SK-N-SH (cell line): ENCODE measurements at regions not wholly inside any gene's neighbourhood (a gene's known extent, or its start where the extent isn't known, plus 50 kb on each side); places are given as distances from the start of the nearest gene placed in this dataset.

Source experiments
- CTCF ChIA-PET: fragments of 300-600, 350-600 bp; formaldehyde crosslinking; extraction: SDS; loops from one replicate; lab custom pipeline; 2021; lab: Yijun Ruan, JAX
- POLR2A ChIA-PET: fragments of 350-600 bp; sonication (Branson Sonifier 250); formaldehyde crosslinking; extraction: SDS; loops from one replicate; lab custom pipeline; 2020; ENCODE audit warnings: antibody characterized with exemption, inconsistent platforms; lab: Yijun Ruan, JAX
- DNase-seq: peaks from one replicate; pipeline ENCODE4 v3.0.0; 2012
- H2AFZ ChIP-seq: fragments of 200-600 bp; sonication (generic); 2 replicates; pipeline ENCODE4 v1.8.1; 2016; ENCODE audit warnings: antibody characterized with exemption, mild to moderate bottlenecking, low read depth
- H3F3A ChIP-seq: fragments of 200-600 bp; sonication (generic); replicated peaks from 2 replicates; pipeline ENCODE3; 2016; ENCODE audit warnings: antibody characterized with exemption, mild to moderate bottlenecking; ENCODE audit not compliant: insufficient read depth
- H3K27ac ChIP-seq, 2 experiments: fragments of 200-500 bp in 1 of 2; fragments of 200-600 bp in 1 of 2; sonication (Bioruptor generic) in 1 of 2; sonication (generic), shearing (Covaris generic) in 1 of 2; 2 replicates each; pipeline versions ENCODE4 v1.5.1 to v1.6.1; 2014 to 2016; ENCODE audit warnings: low read depth in 2 of 2, inconsistent platforms in 1 of 2, low read length in 1 of 2, mild to moderate bottlenecking in 1 of 2, mixed read lengths in 1 of 2
- H3K27me3 ChIP-seq: fragments of 200-600 bp; sonication (generic), shearing (Covaris generic); 2 replicates; pipeline ENCODE4 v1.6.1; 2016; ENCODE audit warnings: mixed run types; ENCODE audit not compliant: insufficient read depth
- H3K36me3 ChIP-seq, 2 experiments: fragments of 200-500 bp in 1 of 2; fragments of 200-600 bp in 1 of 2; sonication (Bioruptor generic) in 1 of 2; sonication (generic) in 1 of 2; replicated peaks in 1 of 2; 2 replicates each; pipeline versions ENCODE3 to v1.5.1; 2014 to 2016; ENCODE audit warnings: low read length in 1 of 2, mild to moderate bottlenecking in 1 of 2; ENCODE audit not compliant: insufficient read depth in 2 of 2, control insufficient read depth in 1 of 2
- H3K4me1 ChIP-seq, 2 experiments: fragments of 200-500 bp in 1 of 2; fragments of 200-600 bp in 1 of 2; sonication (Bioruptor generic) in 1 of 2; sonication (generic), shearing (Covaris generic) in 1 of 2; 2 replicates each; pipeline versions ENCODE4 v1.5.1 to v1.6.1; 2014 to 2016; ENCODE audit warnings: low read depth in 1 of 2, low read length in 1 of 2, mixed run types in 1 of 2; ENCODE audit not compliant: insufficient read depth in 2 of 2, control insufficient read depth in 1 of 2
- H3K4me2 ChIP-seq: fragments of 200-600 bp; sonication (generic), shearing (Covaris generic); 2 replicates; pipeline ENCODE4 v1.6.1; 2017; ENCODE audit warnings: mixed run types
- H3K4me3 ChIP-seq, 2 experiments: fragments of 200-500 bp in 1 of 2; fragments of 200-600 bp in 1 of 2; sonication (Bioruptor generic) in 1 of 2; sonication (generic), shearing (Covaris generic) in 1 of 2; 2 replicates each; pipeline versions ENCODE4 v1.5.1 to v1.8.1; 2014 to 2016; ENCODE audit warnings: low read depth in 2 of 2, inconsistent platforms in 1 of 2, low read length in 1 of 2, mild to moderate bottlenecking in 1 of 2, mixed read lengths in 1 of 2, moderate library complexity in 1 of 2
- H3K79me2 ChIP-seq: fragments of 200-600 bp; sonication (generic); 2 replicates; pipeline ENCODE4 v1.8.1; 2017; ENCODE audit warnings: mild to moderate bottlenecking; ENCODE audit not compliant: insufficient read depth
- H3K9ac ChIP-seq: fragments of 200-600 bp; sonication (generic); 2 replicates; pipeline ENCODE4 v1.6.1; 2017; ENCODE audit warnings: mixed run types
- H3K9me2 ChIP-seq: fragments of 200-600 bp; sonication (generic); 2 replicates; pipeline ENCODE4 v1.6.1; 2017; ENCODE audit warnings: mixed run types
- H3K9me3 ChIP-seq: fragments of 200-600 bp; sonication (generic); 2 replicates; pipeline ENCODE4 v1.6.1; 2017; ENCODE audit warnings: mixed run types, mild to moderate bottlenecking, moderate library complexity
- H4K20me1 ChIP-seq: fragments of 200-600 bp; sonication (generic); 2 replicates; pipeline ENCODE4 v1.6.1; 2017; ENCODE audit warnings: mild to moderate bottlenecking, mixed run types; ENCODE audit not compliant: insufficient read depth
- CHD2 ChIP-seq: fragments of 150-350 bp; IDR thresholded peaks from 2 replicates; pipeline ENCODE4 v1.6.1; 2018; ENCODE audit warnings: low read length; ENCODE audit not compliant: partially characterized antibody
- EP300 ChIP-seq, 2 experiments: IDR thresholded peaks; 2 replicates each; pipeline versions ENCODE4 v1.4.0 to v1.6.1; 2012; ENCODE audit warnings: borderline replicate concordance in 1 of 2, low read depth in 1 of 2, low read length in 1 of 2
- FOSL2 ChIP-seq: IDR thresholded peaks from 2 replicates; pipeline ENCODE4 v1.4.0; 2012; ENCODE audit warnings: low read depth, mild to moderate bottlenecking, moderate library complexity, borderline replicate concordance
- GATA2 ChIP-seq: sonication (generic); formaldehyde crosslinking; IDR thresholded peaks from 2 replicates; pipeline ENCODE4 v1.5.0; 2020; ENCODE audit warnings: mild to moderate bottlenecking, missing genetic modification reagents
- JUND ChIP-seq: IDR thresholded peaks from 2 replicates; pipeline ENCODE4 v1.4.0; 2012
- NFIC ChIP-seq: IDR thresholded peaks from 2 replicates; pipeline ENCODE4 v1.4.0; 2012; ENCODE audit warnings: borderline replicate concordance
- PBX3 ChIP-seq: IDR thresholded peaks from 2 replicates; pipeline ENCODE4; 2012
- RXRA ChIP-seq: IDR thresholded peaks from 2 replicates; pipeline ENCODE4 v1.4.0; 2012; ENCODE audit warnings: low read depth, mild to moderate bottlenecking, borderline replicate concordance
- TCF12 ChIP-seq: IDR thresholded peaks from 2 replicates; pipeline ENCODE4 v1.4.0; 2012
- TEAD4 ChIP-seq: IDR thresholded peaks from 2 replicates; pipeline ENCODE4 v1.4.0; 2012; ENCODE audit warnings: mild to moderate bottlenecking, borderline replicate concordance; ENCODE audit not compliant: insufficient read depth
- WGBS: methylation state at CpG from one replicate; pipeline ENCODE4 v1.1.6; 2017; ENCODE audit warnings: low lambda C conversion rate; 5-methylcytosine and 5-hydroxymethylcytosine counted together
- TF ChIP-seq, protein P1 (sequence below): fragments of 200-600 bp; sonication (generic); IDR thresholded peaks from 2 replicates; pipeline ENCODE4 v1.6.1; 2017; ENCODE audit warnings: antibody characterized with exemption, mild to moderate bottlenecking, moderate library complexity

DNA sequence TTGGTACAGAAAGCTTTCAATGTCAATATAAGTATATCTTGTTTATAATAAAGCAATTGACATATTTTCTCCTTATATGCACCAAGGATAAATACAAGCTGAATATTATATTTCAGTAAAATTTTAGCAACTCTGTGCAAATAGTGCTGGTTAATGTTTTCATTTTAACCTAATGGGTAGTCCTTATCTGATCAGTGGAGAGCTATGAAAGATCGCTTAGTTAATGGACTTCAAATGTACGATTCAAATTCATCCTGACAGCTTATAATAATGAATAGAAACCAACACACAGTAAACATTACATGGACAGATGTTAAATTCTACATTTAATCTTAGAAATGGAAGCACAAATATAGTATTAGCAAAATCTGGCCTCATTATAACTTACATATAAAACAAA, 1495.2 kb upstream of the C9orf72 start:
- Histone ChIP-seq H3K9me2 (no peaks in the 10 kb centered on the region), H4K20me1 (peaks cover 4% of the 10 kb centered on the region; the same call in 1 of the 2 replicates), H3K4me3 (no peak overlapping the region), H3K27me3 (no peaks in the 10 kb centered on the region), H3K4me2 (peak overlapping the region; percentile 23; the same call in 1 of the 2 replicates), H3K9me3 (no peaks in the 10 kb centered on the region), H3K27ac (peak overlapping the region; percentile 39 to 40; a peak in 2 of 4 replicates), H3K4me1 (peaks cover 6 to 14% of the 10 kb centered on the region in 2 experiments; a peak in 3 of 4 replicates), H3K79me2 (peaks cover 59% of the 10 kb centered on the region), H3K9ac (no peak overlapping the region), H3F3A (peaks cover 12% of the 10 kb centered on the region), H3K36me3 (no peaks in the 10 kb centered on the region), H2AFZ (no peak overlapping the region)
- peak; percentile 27 for DNase-seq
- peak; percentile 61 for TF ChIP-seq TCF12
- no peak for TF ChIP-seq RXRA
- TF ChIP-seq GATA2 (CRISPR knock-in tag) = peak; percentile 73
- TF ChIP-seq, protein P1, sequence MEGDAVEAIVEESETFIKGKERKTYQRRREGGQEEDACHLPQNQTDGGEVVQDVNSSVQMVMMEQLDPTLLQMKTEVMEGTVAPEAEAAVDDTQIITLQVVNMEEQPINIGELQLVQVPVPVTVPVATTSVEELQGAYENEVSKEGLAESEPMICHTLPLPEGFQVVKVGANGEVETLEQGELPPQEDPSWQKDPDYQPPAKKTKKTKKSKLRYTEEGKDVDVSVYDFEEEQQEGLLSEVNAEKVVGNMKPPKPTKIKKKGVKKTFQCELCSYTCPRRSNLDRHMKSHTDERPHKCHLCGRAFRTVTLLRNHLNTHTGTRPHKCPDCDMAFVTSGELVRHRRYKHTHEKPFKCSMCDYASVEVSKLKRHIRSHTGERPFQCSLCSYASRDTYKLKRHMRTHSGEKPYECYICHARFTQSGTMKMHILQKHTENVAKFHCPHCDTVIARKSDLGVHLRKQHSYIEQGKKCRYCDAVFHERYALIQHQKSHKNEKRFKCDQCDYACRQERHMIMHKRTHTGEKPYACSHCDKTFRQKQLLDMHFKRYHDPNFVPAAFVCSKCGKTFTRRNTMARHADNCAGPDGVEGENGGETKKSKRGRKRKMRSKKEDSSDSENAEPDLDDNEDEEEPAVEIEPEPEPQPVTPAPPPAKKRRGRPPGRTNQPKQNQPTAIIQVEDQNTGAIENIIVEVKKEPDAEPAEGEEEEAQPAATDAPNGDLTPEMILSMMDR = no peak
- peak; percentile 50 to 54; a peak in 3 of 4 replicates for TF ChIP-seq EP300 (IDR thresholded peaks at IDR 0.05; ENCODE audit: borderline replicate concordance in 1 of 2, low read depth in 1 of 2, low read length in 1 of 2)
- TF ChIP-seq CHD2 = no peak
- 0 out of 2 replicates have a peak, but pooled peaks have one; percentile 15 for TF ChIP-seq TEAD4
- peak; percentile 85 for TF ChIP-seq PBX3
- TF ChIP-seq JUND = peak; percentile 41
- ChIA-PET CTCF (interaction anchor here (0.7 to 1.2 kb wide), 2 partner anchors 20 to 709 kb away, joined by 3 read pairs; no protein-coding TSS in a partner anchor), POLR2A (no interaction called here)
- 23% methylated on average over 2 of the region's 2 CpGs for WGBS

DNA sequence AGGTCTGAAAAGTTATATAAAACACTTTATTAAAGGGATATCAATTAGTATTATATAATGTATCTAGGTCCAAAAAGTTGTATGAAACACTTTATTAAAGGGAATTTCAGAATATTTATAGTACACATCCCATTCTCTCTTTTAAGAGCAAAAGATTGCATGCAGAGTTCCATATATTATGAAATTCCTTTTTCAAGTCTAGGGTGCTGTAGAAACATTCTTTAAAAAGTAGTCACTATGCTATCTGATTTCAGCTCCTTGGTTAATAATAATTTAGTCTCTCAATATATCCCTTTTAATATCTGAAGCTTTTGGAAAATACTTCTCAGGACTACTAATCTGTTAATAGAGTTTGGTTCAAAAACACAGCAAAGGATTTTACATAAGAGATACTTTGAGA, 1496.1 kb upstream of the C9orf72 start:
- H3F3A ChIP-seq = peaks cover 12% of the 10 kb centered on the region
- no peak overlapping the region for H2AFZ ChIP-seq
- peaks cover 6 to 14% of the 10 kb centered on the region in 2 experiments; a peak in 3 of 4 replicates for H3K4me1 ChIP-seq
- peak overlapping the region in 1 of 2 experiments; percentile 40; a peak in 2 of 4 replicates for H3K27ac ChIP-seq
- H4K20me1 ChIP-seq = peaks cover 4% of the 10 kb centered on the region; the same call in 1 of the 2 replicates
- no peaks in the 10 kb centered on the region for H3K27me3 ChIP-seq
- H3K9me2 ChIP-seq = no peaks in the 10 kb centered on the region
- H3K4me3 ChIP-seq = no peak overlapping the region
- peaks cover 62% of the 10 kb centered on the region for H3K79me2 ChIP-seq
- no peaks in the 10 kb centered on the region for H3K36me3 ChIP-seq
- ChIA-PET POLR2A (no interaction called here), CTCF (interaction anchor here (0.8 kb wide), 1 partner anchor 26 kb away, joined by 3 read pairs; no protein-coding TSS in a partner anchor)
- H3K4me2 ChIP-seq = no peak overlapping the region
- TF ChIP-seq FOSL2 (peak; percentile 25; the same call in 1 of the 2 replicates), NFIC (no peak)
- TF ChIP-seq, all 33 proteins: peak for 1
- no peak overlapping the region for H3K9ac ChIP-seq
- DNase-seq = no peak
- H3K9me3 ChIP-seq = no peaks in the 10 kb centered on the region
